Lung (tissue), 11 donors: ENCODE measurements at regions not wholly inside any gene's neighbourhood (a gene's known extent, or its start where the extent isn't known, plus 50 kb on each side); places are given as distances from the start of the nearest gene placed in this dataset.

ENCODE experiments used
- ATAC-seq: fragments of 200-7000 bp; cut with Tn5 transposase; one replicate; pipeline ENCODE4 v1.9.1; 2020; ENCODE audit warnings: moderate number of reproducible peaks; ENCODE audit not compliant: insufficient read depth, low FRiP score
- DNase-seq, 3 donors: peaks; one replicate each; pipeline ENCODE4 v3.0.0-alpha.2; 2013 to 2017
- H3K27ac ChIP-seq, 2 donors: one replicate each; pipeline ENCODE4 v1.5.1; 2013; ENCODE audit warnings: mild to moderate bottlenecking in 2 of 2, moderate library complexity in 2 of 2, control low read depth in 1 of 2, inconsistent platforms in 1 of 2, low read depth in 1 of 2, low read length in 1 of 2
- H3K27me3 ChIP-seq, 3 donors: one replicate each; pipeline ENCODE4 v1.5.1; 2013; ENCODE audit warnings: low read length in 2 of 3; ENCODE audit not compliant: control insufficient read depth in 3 of 3, insufficient read depth in 3 of 3
- H3K36me3 ChIP-seq, 4 donors: one replicate each; pipeline ENCODE4 v1.5.1; 2013; ENCODE audit warnings: low read length in 4 of 4, mild to moderate bottlenecking in 1 of 4, moderate library complexity in 1 of 4; ENCODE audit not compliant: control insufficient read depth in 4 of 4, insufficient read depth in 4 of 4
- H3K4me1 ChIP-seq, 5 donors: one replicate each; pipeline ENCODE4 v1.5.1; 2013; ENCODE audit warnings: low read length in 5 of 5, mild to moderate bottlenecking in 2 of 5, moderate library complexity in 1 of 5; ENCODE audit not compliant: control insufficient read depth in 5 of 5, insufficient read depth in 5 of 5
- H3K4me3 ChIP-seq: one replicate; pipeline ENCODE4 v1.5.1; 2013; ENCODE audit warnings: mild to moderate bottlenecking, control low read depth, moderate library complexity
- H3K9ac ChIP-seq, 2 donors: one replicate each; pipeline ENCODE4 v1.5.1; 2013; ENCODE audit warnings: low read length in 2 of 2, control low read depth in 1 of 2; ENCODE audit not compliant: insufficient read depth in 1 of 2
- H3K9me3 ChIP-seq, 4 donors: one replicate each; pipeline ENCODE4 v1.5.1; 2013; ENCODE audit warnings: low read length in 3 of 4, mild to moderate bottlenecking in 1 of 4, moderate library complexity in 1 of 4; ENCODE audit not compliant: control insufficient read depth in 4 of 4, insufficient read depth in 3 of 4
- WGBS, 2 donors: extraction: QIAGEN DNeasy Blood & Tissue Kit; methylation state at CpG; one replicate each; pipeline ENCODE4 v1.1.7; 2013; 5-methylcytosine and 5-hydroxymethylcytosine counted together
- TF ChIP-seq, protein P1 (sequence below): IDR thresholded peaks from 2 replicates; pipeline ENCODE4 v1.5.1; 2012; ENCODE audit warnings: mild to moderate bottlenecking; ENCODE audit errors: control extremely low read depth, extremely low read depth
- donor health status: control.
- donor health status: control.
- donor health status: Bipolar disorder and iron deficiency.
- donor health status: healthy.
- donor health status: DM: yes; HTN: yes; CAD: no.

GRCh38 chr2:125837611-125838010, 818.3 kb upstream of the GYPC start:
- WGBS, 2 donors: 73 to 79% methylated on average over 5 of the region's 5 CpGs
- no peak overlapping the region for H3K9ac ChIP-seq
- H3K4me1 ChIP-seq: peaks cover 0 to 8% (median 0%) of the 10 kb centered on the region in 5 donors
- TF ChIP-seq, protein P1, sequence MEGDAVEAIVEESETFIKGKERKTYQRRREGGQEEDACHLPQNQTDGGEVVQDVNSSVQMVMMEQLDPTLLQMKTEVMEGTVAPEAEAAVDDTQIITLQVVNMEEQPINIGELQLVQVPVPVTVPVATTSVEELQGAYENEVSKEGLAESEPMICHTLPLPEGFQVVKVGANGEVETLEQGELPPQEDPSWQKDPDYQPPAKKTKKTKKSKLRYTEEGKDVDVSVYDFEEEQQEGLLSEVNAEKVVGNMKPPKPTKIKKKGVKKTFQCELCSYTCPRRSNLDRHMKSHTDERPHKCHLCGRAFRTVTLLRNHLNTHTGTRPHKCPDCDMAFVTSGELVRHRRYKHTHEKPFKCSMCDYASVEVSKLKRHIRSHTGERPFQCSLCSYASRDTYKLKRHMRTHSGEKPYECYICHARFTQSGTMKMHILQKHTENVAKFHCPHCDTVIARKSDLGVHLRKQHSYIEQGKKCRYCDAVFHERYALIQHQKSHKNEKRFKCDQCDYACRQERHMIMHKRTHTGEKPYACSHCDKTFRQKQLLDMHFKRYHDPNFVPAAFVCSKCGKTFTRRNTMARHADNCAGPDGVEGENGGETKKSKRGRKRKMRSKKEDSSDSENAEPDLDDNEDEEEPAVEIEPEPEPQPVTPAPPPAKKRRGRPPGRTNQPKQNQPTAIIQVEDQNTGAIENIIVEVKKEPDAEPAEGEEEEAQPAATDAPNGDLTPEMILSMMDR: no peak
- H3K36me3 ChIP-seq: no peaks in the 10 kb centered on the region
- no peaks in the 10 kb centered on the region for H3K9me3 ChIP-seq
- no peak for ATAC-seq
- no peak overlapping the region for H3K27ac ChIP-seq
- no peak for DNase-seq
- no peaks in the 10 kb centered on the region for H3K27me3 ChIP-seq
- no peak overlapping the region for H3K4me3 ChIP-seq

- H3K9ac ChIP-seq: no peak overlapping the region
- H3K27me3 ChIP-seq: no peaks in the 10 kb centered on the region
- no peak for ATAC-seq
These were observed 816.0 kb upstream of the GYPC start for GRCh38 chr2:125839945-125840344.

GRCh38 chr2:125842041-125842440, 813.9 kb upstream of the GYPC start:
- Histone ChIP-seq H3K36me3 (no peaks in the 10 kb centered on the region), H3K4me3 (no peak overlapping the region), H3K9me3 (no peaks in the 10 kb centered on the region), H3K27me3 (no peaks in the 10 kb centered on the region), H3K9ac (no peak overlapping the region), H3K27ac (no peak overlapping the region), H3K4me1 (peaks cover 0 to 16% (median 0%) of the 10 kb centered on the region in 5 donors)
- 60 to 76% methylated on average over 1 of the region's 1 CpG for WGBS, 2 donors
- TF ChIP-seq, protein P1: no peak
- ATAC-seq (no peak), DNase-seq (peak in 2 of 3 donors; percentile 85 to 89)

More at GRCh38 chr2:125839945-125840344, 816.0 kb upstream of the GYPC start:
- H3K4me1 ChIP-seq: peaks cover 0 to 16% (median 0%) of the 10 kb centered on the region in 5 donors
- H3K9me3 ChIP-seq: no peaks in the 10 kb centered on the region
- no peak overlapping the region for H3K27ac ChIP-seq
- TF ChIP-seq, protein P1: no peak
- H3K36me3 ChIP-seq: no peaks in the 10 kb centered on the region
- no peak for DNase-seq
- no peak overlapping the region for H3K4me3 ChIP-seq

GRCh38 chr2:125850541-125850940, 805.4 kb upstream of the GYPC start:
- no peaks in the 10 kb centered on the region for H3K4me1 ChIP-seq
- TF ChIP-seq, protein P1: no peak
- H3K4me3 ChIP-seq: no peak overlapping the region
- no peaks in the 10 kb centered on the region for H3K36me3 ChIP-seq
- no peak overlapping the region for H3K27ac ChIP-seq
- no peaks in the 10 kb centered on the region for H3K27me3 ChIP-seq
- ATAC-seq (no peak), DNase-seq (no peak)
- H3K9ac ChIP-seq: no peak overlapping the region
- peaks cover 0 to 3% (median 1%) of the 10 kb centered on the region in 4 donors for H3K9me3 ChIP-seq
